ENCODE measurements at regions not wholly inside any gene's neighbourhood (a gene's known extent, or its start where the extent isn't known, plus 50 kb on each side); places are given as distances from the start of the nearest gene placed in this dataset.

GRCh38 chr18:68316636-68317035 lies 398.3 kb downstream of the TMX3 start:
- peak; percentile 65 for DNase-seq

GRCh38 chr18:68314403-68314802 lies 400.5 kb downstream of the TMX3 start:
- DNase-seq: no peak

GRCh38 chr18:68301441-68301840 lies 413.5 kb downstream of the TMX3 start:
- no peak for DNase-seq

GRCh38 chr18:68299906-68300305 lies 415.0 kb downstream of the TMX3 start:
- DNase-seq: no peak

GRCh38 chr18:68298330-68298729 lies 416.6 kb downstream of the TMX3 start:
- DNase-seq: no peak

- DNase-seq: no peak
Observed at GRCh38 chr18:68288408-68288807, 426.5 kb downstream of the TMX3 start.

GRCh38 chr18:68284236-68284780 lies 430.6 kb downstream of the TMX3 start:
- peak; percentile 6 for DNase-seq

- DNase-seq: no peak
Observed at GRCh38 chr18:68283834-68284233, 431.1 kb downstream of the TMX3 start.

- no peak for DNase-seq
Observed at GRCh38 chr18:68282232-68282631, 432.7 kb downstream of the TMX3 start.

- DNase-seq: no peak
Observed at GRCh38 chr18:68275616-68276015, 439.3 kb downstream of the TMX3 start.

- no peak for DNase-seq
Observed at GRCh38 chr18:68270017-68270416, 444.9 kb downstream of the TMX3 start.

- DNase-seq: no peak
Observed at GRCh38 chr18:68267583-68267982, 447.3 kb downstream of the TMX3 start.

- DNase-seq: no peak
Observed at GRCh38 chr18:68263481-68263880, 451.4 kb downstream of the TMX3 start.

- no peak for DNase-seq
Observed at GRCh38 chr18:68262690-68263294, 452.1 kb downstream of the TMX3 start.

- DNase-seq: no peak
Observed at GRCh38 chr18:68256418-68257067, 458.4 kb downstream of the TMX3 start.

- no peak for DNase-seq
Observed at GRCh38 chr18:68244786-68245185, 470.1 kb downstream of the TMX3 start.

- no peak for DNase-seq
Observed at GRCh38 chr18:68241881-68242280, 473.0 kb downstream of the TMX3 start.

- DNase-seq: no peak
Observed at GRCh38 chr18:68234676-68235075, 480.2 kb downstream of the TMX3 start.

GRCh38 chr18:68234131-68234530 lies 480.8 kb downstream of the TMX3 start:
- DNase-seq: no peak

- no peak for DNase-seq
Observed at GRCh38 chr18:68233018-68233417, 481.9 kb downstream of the TMX3 start.

GRCh38 chr18:68229351-68229750 lies 485.6 kb downstream of the TMX3 start:
- no peak for DNase-seq

GRCh38 chr18:68221111-68221724 lies 493.7 kb downstream of the TMX3 start:
- no peak for DNase-seq

- DNase-seq: no peak
Observed at GRCh38 chr18:68220458-68220857, 494.4 kb downstream of the TMX3 start.

GRCh38 chr18:68219872-68220271 lies 495.0 kb downstream of the TMX3 start:
- DNase-seq: no peak
